ENCODE measurements at regions not wholly inside any gene's neighbourhood (a gene's known extent, or its start where the extent isn't known, plus 50 kb on each side); places are given as distances from the start of the nearest gene placed in this dataset.

DNA sequence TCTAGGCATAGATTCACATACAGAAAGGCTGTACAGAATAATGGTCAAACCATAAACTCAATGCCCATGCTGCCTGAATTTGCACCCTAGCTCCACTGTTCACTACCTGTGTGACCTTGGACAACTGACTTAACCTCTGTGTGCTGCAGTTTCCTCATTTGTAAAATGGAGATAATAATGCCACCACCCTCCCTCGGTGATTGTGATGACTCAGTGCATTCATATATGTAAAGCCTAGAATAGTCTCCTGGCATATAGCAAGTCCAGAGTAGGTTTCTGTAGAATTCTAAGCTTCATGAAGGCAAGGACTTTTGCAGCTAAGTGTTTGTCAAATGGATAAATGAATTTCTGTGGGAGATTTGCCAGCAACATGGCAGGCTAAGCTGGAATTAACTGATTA, 297.8 kb upstream of the NR4A3 start:
- TF ChIP-seq, protein P1, sequence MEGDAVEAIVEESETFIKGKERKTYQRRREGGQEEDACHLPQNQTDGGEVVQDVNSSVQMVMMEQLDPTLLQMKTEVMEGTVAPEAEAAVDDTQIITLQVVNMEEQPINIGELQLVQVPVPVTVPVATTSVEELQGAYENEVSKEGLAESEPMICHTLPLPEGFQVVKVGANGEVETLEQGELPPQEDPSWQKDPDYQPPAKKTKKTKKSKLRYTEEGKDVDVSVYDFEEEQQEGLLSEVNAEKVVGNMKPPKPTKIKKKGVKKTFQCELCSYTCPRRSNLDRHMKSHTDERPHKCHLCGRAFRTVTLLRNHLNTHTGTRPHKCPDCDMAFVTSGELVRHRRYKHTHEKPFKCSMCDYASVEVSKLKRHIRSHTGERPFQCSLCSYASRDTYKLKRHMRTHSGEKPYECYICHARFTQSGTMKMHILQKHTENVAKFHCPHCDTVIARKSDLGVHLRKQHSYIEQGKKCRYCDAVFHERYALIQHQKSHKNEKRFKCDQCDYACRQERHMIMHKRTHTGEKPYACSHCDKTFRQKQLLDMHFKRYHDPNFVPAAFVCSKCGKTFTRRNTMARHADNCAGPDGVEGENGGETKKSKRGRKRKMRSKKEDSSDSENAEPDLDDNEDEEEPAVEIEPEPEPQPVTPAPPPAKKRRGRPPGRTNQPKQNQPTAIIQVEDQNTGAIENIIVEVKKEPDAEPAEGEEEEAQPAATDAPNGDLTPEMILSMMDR (IDR thresholded peaks at IDR 0.05; ENCODE audit: low read depth, low read length, poor library complexity, severe bottlenecking): no peak
- TF ChIP-seq EZH2phosphoT487 (IDR thresholded peaks at IDR 0.05; ENCODE audit: borderline replicate concordance, low read length): no peak

All from DOHH2 (cell line).